ENCODE measurements at regions not wholly inside any gene's neighbourhood (a gene's known extent, or its start where the extent isn't known, plus 50 kb on each side); places are given as distances from the start of the nearest gene placed in this dataset.

GRCh38 chr4:13942977-13943376 is 315.5 kb upstream of the BOD1L1 start:
- no peak for FAIRE-seq
- H3K9me3 ChIP-seq (ENCODE audit: control insufficient read depth in 2 of 3, insufficient read depth in 1 of 3, low read length in 3 of 3), result no peaks in the 10 kb centered on the region

GRCh38 chr4:13944095-13944511 is 316.6 kb upstream of the BOD1L1 start:
- no peaks in the 10 kb centered on the region for H3K9me3 ChIP-seq (ENCODE audit: control insufficient read depth in 2 of 3, insufficient read depth in 1 of 3, low read length in 3 of 3)
- H3K36me3 ChIP-seq (ENCODE audit: control insufficient read depth in 2 of 3, insufficient read depth in 3 of 3, low read length in 3 of 3), result no peaks in the 10 kb centered on the region
- H3K27ac ChIP-seq (ENCODE audit: low read depth in 2 of 2, low read length in 2 of 2), result no peak overlapping the region
- FAIRE-seq, result no peak
- no peak for DNase-seq
- TF ChIP-seq CTCF (IDR thresholded peaks at IDR 0.05; ENCODE audit: borderline replicate concordance, extremely low read depth, insufficient read depth), result no peak
- H3K27me3 ChIP-seq (ENCODE audit: control insufficient read depth, insufficient read depth, low read length), result no peaks in the 10 kb centered on the region
- H3K9ac ChIP-seq (ENCODE audit: low read length in 3 of 3), result no peak overlapping the region
- intact Hi-C loops (cut with DNase I), result no loop called here
- H3K4me3 ChIP-seq (ENCODE audit: low read length in 3 of 3), result no peak overlapping the region
- peaks cover 0 to 2% (median 0%) of the 10 kb centered on the region in 3 donors for H3K4me1 ChIP-seq (ENCODE audit: control insufficient read depth in 2 of 3, insufficient read depth in 2 of 3, low read depth in 1 of 3, low read length in 3 of 3)

More at GRCh38 chr4:13942977-13943376, 315.5 kb upstream of the BOD1L1 start:
- no peaks in the 10 kb centered on the region for H3K4me1 ChIP-seq (ENCODE audit: control insufficient read depth in 2 of 3, insufficient read depth in 2 of 3, low read depth in 1 of 3, low read length in 3 of 3)
- no peaks in the 10 kb centered on the region for H3K36me3 ChIP-seq (ENCODE audit: control insufficient read depth in 2 of 3, insufficient read depth in 3 of 3, low read length in 3 of 3)
- intact Hi-C loops (cut with DNase I), result no loop called here
- H3K9ac ChIP-seq (ENCODE audit: low read length in 3 of 3), result no peak overlapping the region
- no peak overlapping the region for H3K4me3 ChIP-seq (ENCODE audit: low read length in 3 of 3)
- TF ChIP-seq CTCF (IDR thresholded peaks at IDR 0.05; ENCODE audit: borderline replicate concordance, extremely low read depth, insufficient read depth), result no peak
- DNase-seq, result no peak
- H3K27ac ChIP-seq (ENCODE audit: low read depth in 2 of 2, low read length in 2 of 2), result no peak overlapping the region
- H3K27me3 ChIP-seq (ENCODE audit: control insufficient read depth, insufficient read depth, low read length), result no peaks in the 10 kb centered on the region

GRCh38 chr4:13947921-13948320 is 320.4 kb upstream of the BOD1L1 start:
- no peak overlapping the region for H3K4me3 ChIP-seq (ENCODE audit: low read length in 3 of 3)
- intact Hi-C loops (cut with DNase I), result no loop called here
- DNase-seq (no peak), FAIRE-seq (no peak)
- no peak overlapping the region for H3K27ac ChIP-seq (ENCODE audit: low read depth in 2 of 2, low read length in 2 of 2)
- no peak for TF ChIP-seq CTCF (IDR thresholded peaks at IDR 0.05; ENCODE audit: borderline replicate concordance, extremely low read depth, insufficient read depth)
- no peak overlapping the region for H3K9ac ChIP-seq (ENCODE audit: low read length in 3 of 3)
- no peaks in the 10 kb centered on the region for H3K36me3 ChIP-seq (ENCODE audit: control insufficient read depth in 2 of 3, insufficient read depth in 3 of 3, low read length in 3 of 3)
- H3K27me3 ChIP-seq (ENCODE audit: control insufficient read depth, insufficient read depth, low read length), result no peaks in the 10 kb centered on the region
- H3K9me3 ChIP-seq (ENCODE audit: control insufficient read depth in 2 of 3, insufficient read depth in 1 of 3, low read length in 3 of 3), result no peaks in the 10 kb centered on the region
- H3K4me1 ChIP-seq (ENCODE audit: control insufficient read depth in 2 of 3, insufficient read depth in 2 of 3, low read depth in 1 of 3, low read length in 3 of 3), result peaks cover 0 to 7% (median 0%) of the 10 kb centered on the region in 3 donors

- Histone ChIP-seq H3K4me1 (ENCODE audit: control insufficient read depth in 2 of 3, insufficient read depth in 2 of 3, low read depth in 1 of 3, low read length in 3 of 3) (peaks cover 0 to 7% (median 0%) of the 10 kb centered on the region in 3 donors), H3K36me3 (ENCODE audit: control insufficient read depth in 2 of 3, insufficient read depth in 3 of 3, low read length in 3 of 3) (no peaks in the 10 kb centered on the region), H3K9ac (ENCODE audit: low read length in 3 of 3) (no peak overlapping the region), H3K27ac (ENCODE audit: low read depth in 2 of 2, low read length in 2 of 2) (no peak overlapping the region), H3K27me3 (ENCODE audit: control insufficient read depth, insufficient read depth, low read length) (no peaks in the 10 kb centered on the region), H3K9me3 (ENCODE audit: control insufficient read depth in 2 of 3, insufficient read depth in 1 of 3, low read length in 3 of 3) (no peaks in the 10 kb centered on the region), H3K4me3 (ENCODE audit: low read length in 3 of 3) (no peak overlapping the region)
- no peak for TF ChIP-seq CTCF (IDR thresholded peaks at IDR 0.05; ENCODE audit: borderline replicate concordance, extremely low read depth, insufficient read depth)
- intact Hi-C loops (cut with DNase I), result no loop called here
- no peak for DNase-seq
- no peak for FAIRE-seq
These were observed 323.0 kb upstream of the BOD1L1 start for GRCh38 chr4:13950491-13950890.
